Loucy (cell line): ENCODE measurements at regions not wholly inside any gene's neighbourhood (a gene's known extent, or its start where the extent isn't known, plus 50 kb on each side); places are given as distances from the start of the nearest gene placed in this dataset.

ENCODE experiments used
- H2AFZ ChIP-seq: fragments of 200-600 bp; sonication (generic); 2 replicates; pipeline ENCODE4 v1.6.0; 2016; ENCODE audit warnings: antibody characterized with exemption, mild to moderate bottlenecking, low read length, moderate library complexity
- H3F3A ChIP-seq: fragments of 200-600 bp; 2 replicates; pipeline ENCODE4 v1.6.0; 2016; ENCODE audit warnings: antibody characterized with exemption, low read depth, mild to moderate bottlenecking
- H3K27me3 ChIP-seq: fragments of 200-600 bp; sonication (generic); 2 replicates; pipeline ENCODE4 v1.6.1; 2014; ENCODE audit warnings: low read length, mild to moderate bottlenecking; ENCODE audit not compliant: insufficient read depth, poor library complexity, severe bottlenecking
- H3K36me3 ChIP-seq: fragments of 200-600 bp; sonication (generic); 2 replicates; pipeline ENCODE4 v1.6.1; 2016; ENCODE audit warnings: low read length; ENCODE audit not compliant: insufficient read depth
- H3K4me1 ChIP-seq: fragments of 200-600 bp; sonication (generic); 2 replicates; pipeline ENCODE4 v1.5.1; 2014; ENCODE audit warnings: low read length, mild to moderate bottlenecking; ENCODE audit not compliant: insufficient read depth, poor library complexity, severe bottlenecking
- H3K4me2 ChIP-seq: fragments of 200-600 bp; sonication (generic); 2 replicates; pipeline ENCODE4 v1.6.0; 2014; ENCODE audit warnings: antibody characterized with exemption, low read length, low read depth, mild to moderate bottlenecking; ENCODE audit not compliant: poor library complexity, severe bottlenecking
- H3K4me3 ChIP-seq: fragments of 200-600 bp; sonication (generic); 2 replicates; pipeline ENCODE4 v1.5.1; 2014; ENCODE audit warnings: low read length, mild to moderate bottlenecking, mixed read lengths; ENCODE audit not compliant: poor library complexity, severe bottlenecking
- H3K79me2 ChIP-seq: fragments of 200-600 bp; sonication (generic); 2 replicates; pipeline ENCODE4 v1.6.1; 2014; ENCODE audit warnings: low read length; ENCODE audit not compliant: insufficient read depth
- H3K9ac ChIP-seq: fragments of 200-600 bp; sonication (generic); 2 replicates; pipeline ENCODE4 v1.6.0; 2014; ENCODE audit warnings: mild to moderate bottlenecking, low read depth, low read length, moderate library complexity; ENCODE audit not compliant: poor library complexity, severe bottlenecking
- H3K9me2 ChIP-seq: fragments of 200-600 bp; sonication (generic); replicated peaks from 2 replicates; pipeline ENCODE4 v1.6.1; 2016; ENCODE audit warnings: low read depth, low read length, mixed read lengths
- H3K9me3 ChIP-seq: fragments of 200-600 bp; sonication (generic); 2 replicates; pipeline ENCODE4 v1.6.1; 2014; ENCODE audit warnings: mild to moderate bottlenecking, antibody characterized with exemption, low read length, low read depth; ENCODE audit not compliant: insufficient read depth
- H4K20me1 ChIP-seq: fragments of 200-600 bp; sonication (generic); 2 replicates; pipeline ENCODE4 v1.6.0; 2014; ENCODE audit warnings: antibody characterized with exemption, low read length, mild to moderate bottlenecking; ENCODE audit not compliant: insufficient read depth, poor library complexity, severe bottlenecking
- CTCF ChIP-seq: fragments of 200-600 bp; sonication (generic); conservative IDR thresholded peaks from 2 replicates; pipeline ENCODE4 v1.5.1; 2014; ENCODE audit warnings: mild to moderate bottlenecking, antibody characterized with exemption, low read length
- EZH2phosphoT487 ChIP-seq: fragments of 200-600 bp; IDR thresholded peaks from 2 replicates; pipeline ENCODE4 v1.6.1; 2018; ENCODE audit warnings: antibody characterized with exemption, mild to moderate bottlenecking, moderate library complexity, borderline replicate concordance

- TF ChIP-seq EZH2phosphoT487 (no peak), CTCF (no peak)
- Histone ChIP-seq H3K79me2 (no peaks in the 10 kb centered on the region), H2AFZ (no peak overlapping the region), H3K9ac (no peak overlapping the region), H3K36me3 (no peaks in the 10 kb centered on the region), H3K4me3 (no peak overlapping the region), H3K27me3 (no peaks in the 10 kb centered on the region), H3K9me3 (no peaks in the 10 kb centered on the region), H3K4me2 (peak overlapping the region; percentile 33), H4K20me1 (no peaks in the 10 kb centered on the region), H3K9me2 (no peaks in the 10 kb centered on the region), H3F3A (no peaks in the 10 kb centered on the region), H3K4me1 (peaks cover 11% of the 10 kb centered on the region)
These were observed 189.7 kb downstream of the SHQ1 start for GRCh38 chr3:72658466-72659100.

GRCh38 chr3:72657666-72658065, 190.6 kb downstream of the SHQ1 start:
- H3K4me2 ChIP-seq, result peak overlapping the region; percentile 33
- no peaks in the 10 kb centered on the region for H3F3A ChIP-seq
- peaks cover 11% of the 10 kb centered on the region for H3K4me1 ChIP-seq
- H3K9me2 ChIP-seq, result no peaks in the 10 kb centered on the region
- H2AFZ ChIP-seq, result 0 out of 2 replicates have a peak overlapping the region, but pooled peaks have one; percentile 26
- H3K4me3 ChIP-seq, result no peak overlapping the region
- H3K79me2 ChIP-seq, result no peaks in the 10 kb centered on the region
- no peak overlapping the region for H3K9ac ChIP-seq
- no peaks in the 10 kb centered on the region for H4K20me1 ChIP-seq
- no peaks in the 10 kb centered on the region for H3K27me3 ChIP-seq
- no peaks in the 10 kb centered on the region for H3K9me3 ChIP-seq
- TF ChIP-seq EZH2phosphoT487 (no peak), CTCF (no peak)
- no peaks in the 10 kb centered on the region for H3K36me3 ChIP-seq

GRCh38 chr3:72655723-72656122, 192.5 kb downstream of the SHQ1 start:
- Histone ChIP-seq H3K4me1 (peaks cover 11% of the 10 kb centered on the region), H2AFZ (no peak overlapping the region), H3K4me2 (no peak overlapping the region), H3K79me2 (no peaks in the 10 kb centered on the region), H3K36me3 (no peaks in the 10 kb centered on the region), H3K27me3 (no peaks in the 10 kb centered on the region), H4K20me1 (no peaks in the 10 kb centered on the region), H3F3A (no peaks in the 10 kb centered on the region), H3K4me3 (no peak overlapping the region), H3K9ac (no peak overlapping the region), H3K9me3 (no peaks in the 10 kb centered on the region), H3K9me2 (no peaks in the 10 kb centered on the region)
- TF ChIP-seq EZH2phosphoT487 (no peak), CTCF (peak; percentile 56)
